ENCODE measurements at regions not wholly inside any gene's neighbourhood (a gene's known extent, or its start where the extent isn't known, plus 50 kb on each side); places are given as distances from the start of the nearest gene placed in this dataset.
"Not testable (repeated sequence)": the region's sequence is repeated elsewhere in the genome, so short reads cannot be mapped to it uniquely, and the experiment has no call there.

DNA sequence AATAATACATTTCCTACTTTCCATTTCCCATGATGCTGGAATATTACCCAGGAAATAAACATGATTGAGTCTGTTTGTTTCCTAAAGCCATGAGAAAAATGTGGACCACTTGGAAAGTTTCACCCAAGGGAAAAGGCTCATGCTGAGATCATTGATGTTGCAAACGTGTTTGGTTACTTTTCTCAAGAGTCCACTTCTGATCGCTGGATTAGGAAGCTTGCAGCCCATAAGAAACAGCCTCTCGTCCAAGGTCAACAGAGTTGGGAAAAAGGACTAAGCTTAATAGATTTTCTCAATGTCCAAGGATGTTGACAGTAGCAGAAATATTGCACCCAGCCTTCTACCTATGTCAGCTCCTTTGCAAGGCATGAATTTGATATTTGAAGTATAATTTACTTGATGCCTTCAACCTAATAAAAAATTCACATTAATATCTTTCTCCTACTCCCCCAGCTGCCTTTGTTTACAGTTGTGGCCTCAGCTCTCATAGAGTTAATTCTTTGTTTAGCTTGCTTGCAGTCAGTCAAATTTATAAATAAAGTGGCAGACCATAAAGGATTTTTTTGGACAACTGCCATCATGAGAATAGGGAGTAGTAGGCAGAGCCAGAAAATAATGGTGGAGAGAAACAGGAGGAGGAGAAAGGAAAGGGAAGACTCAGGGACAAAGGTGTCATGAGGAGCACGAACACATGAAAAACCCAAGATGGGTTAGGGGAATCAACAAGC, 65.6 kb upstream of the BLTP1 start:
- H3K9me3 Mint-ChIP-seq (ENCODE audit: low read depth): no peaks in the 10 kb centered on the region
- H3K4me1 Mint-ChIP-seq (ENCODE audit: low read depth): no peaks in the 10 kb centered on the region
- no peak overlapping the region for H3K4me3 Mint-ChIP-seq (ENCODE audit: low read depth)
- H3K27ac Mint-ChIP-seq: no peak overlapping the region
- H3K36me3 Mint-ChIP-seq (ENCODE audit: insufficient read depth): no peaks in the 10 kb centered on the region
- no peak for TF ChIP-seq CTCF (IDR thresholded peaks at IDR 0.05; ENCODE audit: unreplicated experiment)
- no peak for DNase-seq (ENCODE audit: low spot score, unreplicated experiment)
- no peaks in the 10 kb centered on the region for H3K27me3 Mint-ChIP-seq

DNA sequence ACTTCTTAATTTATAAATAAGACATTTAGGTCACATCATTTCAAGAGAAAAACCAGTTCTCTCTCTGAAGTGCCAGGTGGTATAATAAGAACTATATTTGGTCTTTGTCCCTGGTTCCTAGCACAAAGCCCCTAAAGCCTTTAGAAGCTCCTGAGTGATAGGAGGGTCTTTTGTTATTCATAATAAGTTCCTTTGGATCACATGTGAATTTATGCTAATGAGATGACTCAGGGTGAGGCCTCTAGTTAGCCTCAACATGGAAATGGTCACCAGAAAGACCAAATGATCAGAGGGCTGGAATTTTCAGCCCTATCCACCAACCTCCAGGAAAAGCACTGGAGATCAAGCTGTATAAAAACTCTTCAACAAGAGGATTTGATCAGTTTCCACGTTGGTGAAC, 68.1 kb upstream of the BLTP1 start:
- Mint-ChIP-seq H3K4me3 (ENCODE audit: low read depth) (no peak overlapping the region), H3K27me3 (no peaks in the 10 kb centered on the region), H3K9me3 (ENCODE audit: low read depth) (no peaks in the 10 kb centered on the region), H3K4me1 (ENCODE audit: low read depth) (no peaks in the 10 kb centered on the region), H3K36me3 (ENCODE audit: insufficient read depth) (no peaks in the 10 kb centered on the region), H3K27ac (no peak overlapping the region)
- TF ChIP-seq CTCF (IDR thresholded peaks at IDR 0.05; ENCODE audit: unreplicated experiment): no peak
- DNase-seq (ENCODE audit: low spot score, unreplicated experiment): no peak

- no peak for TF ChIP-seq CTCF (IDR thresholded peaks at IDR 0.05; ENCODE audit: unreplicated experiment)
- H3K27me3 Mint-ChIP-seq: no peaks in the 10 kb centered on the region
- no peaks in the 10 kb centered on the region for H3K9me3 Mint-ChIP-seq (ENCODE audit: low read depth)
- H3K27ac Mint-ChIP-seq: no peak overlapping the region
- DNase-seq (ENCODE audit: low spot score, unreplicated experiment): no peak
- H3K4me3 Mint-ChIP-seq (ENCODE audit: low read depth): no peak overlapping the region
- H3K4me1 Mint-ChIP-seq (ENCODE audit: low read depth): no peaks in the 10 kb centered on the region
- no peaks in the 10 kb centered on the region for H3K36me3 Mint-ChIP-seq (ENCODE audit: insufficient read depth)
Observed at GRCh38 chr4:122083351-122083750, 68.8 kb upstream of the BLTP1 start.

DNA sequence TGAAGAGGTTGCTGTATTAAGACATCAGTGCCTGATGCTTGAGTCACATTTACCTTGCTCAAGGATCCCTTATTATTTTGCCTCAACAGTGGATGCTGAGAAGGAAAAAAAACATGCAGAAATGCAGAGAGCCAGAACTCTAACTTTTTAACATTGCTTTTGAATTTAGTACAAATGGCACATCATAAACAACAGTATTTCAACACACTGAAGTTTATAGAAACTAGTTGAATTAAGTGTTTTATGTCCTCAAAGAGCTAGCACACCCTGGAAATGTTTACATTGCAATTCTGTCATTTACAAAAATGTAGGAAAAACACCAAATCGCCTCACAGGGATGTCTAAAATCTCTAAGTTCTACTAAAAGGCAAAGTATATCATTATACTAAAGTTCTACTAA, 69.5 kb upstream of the BLTP1 start:
- no peak overlapping the region for H3K27ac Mint-ChIP-seq
- H3K4me1 Mint-ChIP-seq (ENCODE audit: low read depth): no peaks in the 10 kb centered on the region
- no peaks in the 10 kb centered on the region for H3K36me3 Mint-ChIP-seq (ENCODE audit: insufficient read depth)
- TF ChIP-seq CTCF (IDR thresholded peaks at IDR 0.05; ENCODE audit: unreplicated experiment): no peak
- H3K4me3 Mint-ChIP-seq (ENCODE audit: low read depth): no peak overlapping the region
- no peak for DNase-seq (ENCODE audit: low spot score, unreplicated experiment)
- no peaks in the 10 kb centered on the region for H3K27me3 Mint-ChIP-seq
- H3K9me3 Mint-ChIP-seq (ENCODE audit: low read depth): no peaks in the 10 kb centered on the region

DNA sequence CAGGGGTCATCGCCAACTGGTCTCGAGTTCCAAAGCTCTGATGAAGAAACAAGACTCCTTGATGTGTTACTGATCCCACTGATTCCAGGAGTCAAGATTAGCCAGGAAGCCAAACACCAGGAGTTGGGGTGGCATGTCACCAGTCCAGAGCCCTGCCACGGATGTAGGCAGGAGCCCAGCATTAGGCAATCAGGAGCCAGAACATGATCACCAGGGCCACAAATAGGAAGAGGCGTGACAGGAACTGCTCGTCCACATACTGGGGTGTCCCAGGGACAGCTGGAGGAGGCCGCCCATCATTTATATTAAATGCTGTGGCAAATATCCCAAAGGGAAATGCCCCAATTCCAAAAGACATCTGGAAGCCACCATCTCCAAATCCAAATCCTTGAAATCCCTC, 74.5 kb upstream of the BLTP1 start:
- not testable (repeated sequence) for H3K27me3 Mint-ChIP-seq; H3K9me3 Mint-ChIP-seq (ENCODE audit: low read depth); DNase-seq (ENCODE audit: low spot score, unreplicated experiment)

GRCh38 chr4:122076835-122077234, 75.3 kb upstream of the BLTP1 start:
- DNase-seq (ENCODE audit: low spot score, unreplicated experiment): not testable (repeated sequence)

More for the DNA sequence above, 74.5 kb upstream of the BLTP1 start:
- not testable (repeated sequence) for H3K4me3 Mint-ChIP-seq (ENCODE audit: low read depth); H3K4me1 Mint-ChIP-seq (ENCODE audit: low read depth); H3K36me3 Mint-ChIP-seq (ENCODE audit: insufficient read depth); H3K27ac Mint-ChIP-seq

More at GRCh38 chr4:122076835-122077234, 75.3 kb upstream of the BLTP1 start:
- not testable (repeated sequence) for H3K27me3 Mint-ChIP-seq; H3K27ac Mint-ChIP-seq; H3K36me3 Mint-ChIP-seq (ENCODE audit: insufficient read depth); H3K9me3 Mint-ChIP-seq (ENCODE audit: low read depth); H3K4me1 Mint-ChIP-seq (ENCODE audit: low read depth); H3K4me3 Mint-ChIP-seq (ENCODE audit: low read depth)

Data from progenitor cell of endocrine pancreas (in vitro differentiated cells).